Type B pancreatic cell (in vitro differentiated cells): ENCODE measurements at regions not wholly inside any gene's neighbourhood (a gene's known extent, or its start where the extent isn't known, plus 50 kb on each side); places are given as distances from the start of the nearest gene placed in this dataset.

Experiments used
- DNase-seq: peaks from one replicate; pipeline ENCODE4 v3.0.0; 2021; ENCODE audit warnings: mixed read lengths; ENCODE audit not compliant: unreplicated experiment; ENCODE audit errors: extremely low spot score
- H3K27ac Mint-ChIP-seq: 2 replicates; pipeline ENCODE4 v1.8.0; 2021; ENCODE audit warnings: mild to moderate bottlenecking, mixed read lengths
- H3K27me3 Mint-ChIP-seq: 2 replicates; pipeline ENCODE4 v1.8.0; 2021; ENCODE audit warnings: mixed read lengths
- H3K36me3 Mint-ChIP-seq: 2 replicates; pipeline ENCODE4 v1.8.0; 2021; ENCODE audit warnings: mixed read lengths
- H3K4me1 Mint-ChIP-seq: one replicate; pipeline ENCODE4 v1.8.0; 2021; ENCODE audit warnings: mixed read lengths; ENCODE audit not compliant: unreplicated experiment
- H3K4me3 Mint-ChIP-seq: 2 replicates; pipeline ENCODE4 v1.8.0; 2021; ENCODE audit warnings: mild to moderate bottlenecking, mixed read lengths
- H3K9me3 Mint-ChIP-seq: 2 replicates; pipeline ENCODE4 v1.8.0; 2021; ENCODE audit warnings: mixed read lengths
- CTCF ChIP-seq: fragments of 200-600 bp; sonication (generic); conservative IDR thresholded peaks from 2 replicates; pipeline ENCODE4 v1.5.0; 2021; ENCODE audit warnings: antibody characterized with exemption, mild to moderate bottlenecking

- no peak overlapping the region for H3K27ac Mint-ChIP-seq
- DNase-seq, result no peak
- H3K4me3 Mint-ChIP-seq, result no peak overlapping the region
- H3K4me1 Mint-ChIP-seq, result no peaks in the 10 kb centered on the region
- no peaks in the 10 kb centered on the region for H3K36me3 Mint-ChIP-seq
- TF ChIP-seq CTCF, result no peak
- H3K27me3 Mint-ChIP-seq, result no peaks in the 10 kb centered on the region
- no peaks in the 10 kb centered on the region for H3K9me3 Mint-ChIP-seq
Observed at GRCh38 chr18:68588169-68588568, 126.7 kb downstream of the TMX3 start.

- H3K4me1 Mint-ChIP-seq, result no peaks in the 10 kb centered on the region
- DNase-seq, result no peak
- no peak overlapping the region for H3K27ac Mint-ChIP-seq
- no peak overlapping the region for H3K4me3 Mint-ChIP-seq
- no peaks in the 10 kb centered on the region for H3K9me3 Mint-ChIP-seq
- no peaks in the 10 kb centered on the region for H3K27me3 Mint-ChIP-seq
- no peak for TF ChIP-seq CTCF
- no peaks in the 10 kb centered on the region for H3K36me3 Mint-ChIP-seq
Observed at GRCh38 chr18:68583685-68584084, 131.2 kb downstream of the TMX3 start.

GRCh38 chr18:68574311-68574710 lies 140.6 kb downstream of the TMX3 start:
- Mint-ChIP-seq H3K27me3 (no peaks in the 10 kb centered on the region), H3K4me3 (no peak overlapping the region), H3K36me3 (no peaks in the 10 kb centered on the region), H3K4me1 (no peaks in the 10 kb centered on the region), H3K9me3 (no peaks in the 10 kb centered on the region), H3K27ac (no peak overlapping the region)
- DNase-seq, result no peak
- TF ChIP-seq CTCF, result no peak

- no peak overlapping the region for H3K27ac Mint-ChIP-seq
- H3K4me1 Mint-ChIP-seq, result peaks cover 1% of the 10 kb centered on the region
- no peaks in the 10 kb centered on the region for H3K27me3 Mint-ChIP-seq
- no peak for DNase-seq
- no peaks in the 10 kb centered on the region for H3K9me3 Mint-ChIP-seq
- no peak overlapping the region for H3K4me3 Mint-ChIP-seq
- TF ChIP-seq CTCF, result no peak
- H3K36me3 Mint-ChIP-seq, result no peaks in the 10 kb centered on the region
Observed at GRCh38 chr18:68569936-68570335, 145.0 kb downstream of the TMX3 start.

GRCh38 chr18:68568364-68569155 lies 146.3 kb downstream of the TMX3 start:
- Mint-ChIP-seq H3K27ac (no peak overlapping the region), H3K4me1 (peaks cover 4% of the 10 kb centered on the region), H3K27me3 (no peaks in the 10 kb centered on the region), H3K36me3 (no peaks in the 10 kb centered on the region), H3K9me3 (no peaks in the 10 kb centered on the region), H3K4me3 (no peak overlapping the region)
- TF ChIP-seq CTCF, result no peak
- no peak for DNase-seq

GRCh38 chr18:68566991-68567390 lies 147.9 kb downstream of the TMX3 start:
- Mint-ChIP-seq H3K4me3 (no peak overlapping the region), H3K9me3 (no peaks in the 10 kb centered on the region), H3K4me1 (peaks cover 4% of the 10 kb centered on the region), H3K27me3 (no peaks in the 10 kb centered on the region), H3K27ac (no peak overlapping the region), H3K36me3 (no peaks in the 10 kb centered on the region)
- DNase-seq, result no peak
- TF ChIP-seq CTCF, result no peak
